ENCODE measurements at regions not wholly inside any gene's neighbourhood (a gene's known extent, or its start where the extent isn't known, plus 50 kb on each side); places are given as distances from the start of the nearest gene placed in this dataset.
"Not testable (repeated sequence)": the region's sequence is repeated elsewhere in the genome, so short reads cannot be mapped to it uniquely, and the experiment has no call there.

DNA sequence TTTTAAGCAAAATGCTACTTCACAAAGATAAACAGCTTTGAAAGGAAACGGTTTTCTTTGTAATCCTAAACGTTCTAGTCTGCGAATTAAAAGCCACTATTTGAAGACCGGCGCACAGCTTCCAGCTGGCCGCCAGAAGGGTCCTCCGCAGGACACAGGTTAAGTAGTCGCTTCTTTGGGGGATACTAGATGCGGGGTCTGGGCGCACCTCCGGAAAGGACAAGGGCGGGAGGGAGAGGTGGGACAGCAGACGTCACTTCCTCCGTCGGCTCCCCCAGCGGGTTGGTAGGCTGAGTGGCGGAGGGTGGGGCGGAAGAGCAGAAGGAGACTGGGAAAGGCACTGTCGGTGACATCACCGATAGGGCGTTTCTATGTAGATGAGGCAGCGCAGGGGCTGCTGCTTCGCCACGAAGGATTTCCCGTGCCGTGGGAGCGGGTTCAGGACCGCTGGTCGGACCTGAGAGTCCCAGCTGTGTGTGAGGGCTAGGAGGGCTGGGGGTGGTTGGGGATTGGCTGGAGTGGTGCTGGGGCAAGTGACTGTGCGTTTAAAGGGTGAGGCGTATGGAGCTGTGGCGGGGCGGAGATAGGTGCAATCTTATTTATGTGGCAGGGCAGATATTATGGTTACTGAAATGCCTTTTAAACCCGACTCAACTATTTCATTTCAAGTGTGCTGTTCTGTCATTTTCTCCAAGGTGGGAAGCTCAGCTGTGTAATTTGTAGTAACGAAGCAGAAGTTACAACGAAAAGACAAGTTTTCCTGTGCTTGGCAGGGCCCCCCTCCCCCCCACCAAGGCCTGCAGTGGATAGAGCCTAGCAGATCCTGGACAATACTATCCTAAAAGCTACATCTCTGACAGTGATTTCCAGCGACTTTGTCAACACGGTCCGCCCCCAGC, 158.3 kb upstream of the NOTCH2NLA start:
- peak overlapping the region; percentile 100 for H3K27ac Mint-ChIP-seq
- H3K27me3 Mint-ChIP-seq (ENCODE audit: low read depth); H3K36me3 Mint-ChIP-seq (ENCODE audit: low read depth): not testable (repeated sequence)

GRCh38 chr1:146381196-146381595, 152.4 kb upstream of the NOTCH2NLA start:
- H3K27me3 Mint-ChIP-seq (ENCODE audit: low read depth); H3K27ac Mint-ChIP-seq; H3K4me3 Mint-ChIP-seq; H3K9me3 Mint-ChIP-seq; H3K36me3 Mint-ChIP-seq (ENCODE audit: low read depth); H3K4me1 Mint-ChIP-seq (ENCODE audit: low read depth); DNase-seq (ENCODE audit: low spot score): not testable (repeated sequence)

More for the DNA sequence above, 158.3 kb upstream of the NOTCH2NLA start:
- H3K4me3 Mint-ChIP-seq = peak overlapping the region; percentile 94
- H3K4me1 Mint-ChIP-seq (ENCODE audit: low read depth); H3K9me3 Mint-ChIP-seq: not testable (repeated sequence)
- DNase-seq (ENCODE audit: low spot score) = peak; percentile 51

DNA sequence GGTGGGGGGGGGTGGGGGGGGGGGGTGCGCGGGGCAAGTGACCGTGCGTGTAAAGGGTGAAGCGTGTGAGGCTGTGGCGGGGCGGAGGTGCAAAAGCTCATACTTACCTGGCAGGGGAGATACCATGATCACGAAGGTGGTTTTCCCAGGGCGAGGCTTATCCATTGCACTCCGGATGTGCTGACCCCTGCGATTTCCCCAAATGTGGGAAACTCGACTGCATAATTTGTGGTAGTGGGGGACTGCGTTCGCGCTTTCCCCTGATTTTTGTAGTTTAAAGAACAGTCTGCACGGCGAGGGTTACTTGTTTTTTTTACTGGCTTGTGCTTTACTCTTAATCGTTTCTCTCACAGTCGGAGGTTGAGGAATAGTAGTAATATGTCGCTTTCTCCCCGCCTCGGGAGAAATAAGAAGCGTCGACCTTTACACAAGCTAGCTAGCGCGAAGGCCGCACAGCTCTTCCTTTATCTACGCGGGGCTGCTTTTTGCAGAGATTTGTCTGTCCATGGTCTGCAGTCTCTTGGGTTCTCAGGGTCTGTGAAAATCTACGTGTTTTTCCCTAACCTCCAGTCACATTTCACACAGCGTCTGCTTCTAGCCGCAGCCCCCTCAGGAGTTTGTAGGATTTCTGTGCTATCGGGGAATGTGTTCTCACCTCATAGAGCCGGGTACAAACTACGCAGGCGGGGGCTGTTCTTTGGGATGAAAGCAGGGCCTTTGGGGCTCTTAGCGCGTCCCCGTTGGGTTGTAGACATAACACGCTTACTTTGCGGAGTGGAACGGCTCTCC, 148.1 kb upstream of the NOTCH2NLA start:
- DNase-seq (ENCODE audit: low spot score) = peak; percentile 80
- Mint-ChIP-seq H3K27ac (peak overlapping the region; percentile 99), H3K4me3 (peak overlapping the region; percentile 86), H3K4me1 (ENCODE audit: low read depth) (peaks cover 12% of the 10 kb centered on the region)
- not testable (repeated sequence) for H3K36me3 Mint-ChIP-seq (ENCODE audit: low read depth); H3K9me3 Mint-ChIP-seq; H3K27me3 Mint-ChIP-seq (ENCODE audit: low read depth)

DNA sequence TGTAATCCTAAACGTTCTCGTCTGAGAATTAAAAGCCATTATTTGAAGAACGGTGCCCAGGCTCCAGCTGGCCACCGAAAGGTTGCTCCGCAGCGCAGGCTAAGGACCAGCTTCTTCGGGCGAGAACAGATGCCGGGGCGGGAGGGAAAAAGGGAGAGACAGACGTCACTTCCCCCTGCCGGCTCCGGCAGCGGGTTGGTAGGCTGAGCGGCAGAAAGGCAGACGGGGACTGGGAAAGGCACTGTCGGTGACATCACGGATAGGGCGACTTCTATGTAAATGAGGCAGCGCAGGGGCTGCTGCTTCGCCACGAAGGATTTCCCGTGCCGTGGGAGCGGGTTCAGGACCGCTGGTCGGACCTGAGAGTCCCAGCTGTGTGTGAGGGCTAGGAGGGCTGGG, 147.5 kb upstream of the NOTCH2NLA start:
- Mint-ChIP-seq H3K4me3 (peak overlapping the region; percentile 86), H3K27ac (peak overlapping the region; percentile 99), H3K4me1 (ENCODE audit: low read depth) (peaks cover 12% of the 10 kb centered on the region)
- H3K9me3 Mint-ChIP-seq; H3K27me3 Mint-ChIP-seq (ENCODE audit: low read depth); H3K36me3 Mint-ChIP-seq (ENCODE audit: low read depth): not testable (repeated sequence)
- peak; percentile 88 for DNase-seq (ENCODE audit: low spot score)

GRCh38 chr1:146375108-146375507, 146.3 kb upstream of the NOTCH2NLA start:
- not testable (repeated sequence) for DNase-seq (ENCODE audit: low spot score); H3K27me3 Mint-ChIP-seq (ENCODE audit: low read depth); H3K36me3 Mint-ChIP-seq (ENCODE audit: low read depth); H3K9me3 Mint-ChIP-seq; H3K27ac Mint-ChIP-seq; H3K4me3 Mint-ChIP-seq
- peaks cover 12% of the 10 kb centered on the region for H3K4me1 Mint-ChIP-seq (ENCODE audit: low read depth)

DNA sequence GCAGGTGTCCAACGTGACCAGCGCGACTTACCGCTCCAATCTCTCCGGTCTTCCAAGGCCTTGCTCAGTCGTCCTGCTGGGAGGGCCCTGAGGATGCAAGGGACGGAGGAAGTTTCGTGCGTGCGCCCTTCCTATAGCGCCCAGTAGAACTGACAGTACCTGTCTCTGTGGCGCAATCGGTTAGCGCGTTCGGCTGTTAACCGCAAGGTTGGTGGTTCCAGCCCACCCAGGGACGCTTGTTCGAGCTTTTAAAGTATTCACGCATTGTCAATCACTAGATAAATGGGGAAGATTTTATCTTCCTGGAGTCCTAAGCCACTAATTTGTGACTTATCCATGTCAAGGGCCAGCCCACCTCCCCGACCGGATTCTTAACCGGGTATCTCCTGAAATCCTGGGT, 141.1 kb upstream of the NOTCH2NLA start:
- not testable (repeated sequence) for H3K4me1 Mint-ChIP-seq (ENCODE audit: low read depth); H3K36me3 Mint-ChIP-seq (ENCODE audit: low read depth); H3K9me3 Mint-ChIP-seq; H3K27me3 Mint-ChIP-seq (ENCODE audit: low read depth)
- Mint-ChIP-seq H3K4me3 (peak overlapping the region; percentile 84), H3K27ac (peak overlapping the region; percentile 85)
- peak; percentile 37 for DNase-seq (ENCODE audit: low spot score)

GRCh38 chr1:146355373-146355772, 126.6 kb upstream of the NOTCH2NLA start:
- H3K4me3 Mint-ChIP-seq; H3K4me1 Mint-ChIP-seq (ENCODE audit: low read depth); DNase-seq (ENCODE audit: low spot score): not testable (repeated sequence)

GRCh38 chr1:146326863-146327262, 98.0 kb upstream of the NOTCH2NLA start:
- not testable (repeated sequence) for H3K27ac Mint-ChIP-seq; DNase-seq (ENCODE audit: low spot score); H3K9me3 Mint-ChIP-seq; H3K36me3 Mint-ChIP-seq (ENCODE audit: low read depth); H3K4me3 Mint-ChIP-seq; H3K27me3 Mint-ChIP-seq (ENCODE audit: low read depth); H3K4me1 Mint-ChIP-seq (ENCODE audit: low read depth)

More at GRCh38 chr1:146355373-146355772, 126.6 kb upstream of the NOTCH2NLA start:
- H3K9me3 Mint-ChIP-seq; H3K27me3 Mint-ChIP-seq (ENCODE audit: low read depth); H3K36me3 Mint-ChIP-seq (ENCODE audit: low read depth); H3K27ac Mint-ChIP-seq: not testable (repeated sequence)

DNA sequence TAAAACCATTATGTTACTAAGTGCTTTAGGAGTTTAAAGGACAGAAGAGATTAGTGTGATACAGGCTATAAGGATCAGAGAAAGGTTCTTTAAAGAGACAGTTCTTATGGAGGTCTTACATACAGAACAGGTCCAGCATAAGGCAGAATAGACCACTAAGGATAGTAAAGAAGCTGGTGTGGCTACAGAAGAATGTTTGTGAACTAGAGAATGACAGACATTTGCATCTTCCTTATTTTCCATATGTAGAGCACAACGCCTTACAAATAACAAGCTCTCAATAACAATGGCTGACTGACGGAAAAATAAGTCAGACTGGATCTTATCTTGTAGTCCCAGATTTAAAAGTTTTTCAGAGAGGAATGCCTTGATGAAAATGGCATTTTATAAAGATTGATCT, 95.6 kb upstream of the NOTCH2NLA start:
- H3K36me3 Mint-ChIP-seq (ENCODE audit: low read depth); H3K27me3 Mint-ChIP-seq (ENCODE audit: low read depth); DNase-seq (ENCODE audit: low spot score); H3K4me1 Mint-ChIP-seq (ENCODE audit: low read depth); H3K4me3 Mint-ChIP-seq; H3K27ac Mint-ChIP-seq; H3K9me3 Mint-ChIP-seq: not testable (repeated sequence)

- H3K9me3 Mint-ChIP-seq; H3K27me3 Mint-ChIP-seq (ENCODE audit: low read depth); H3K27ac Mint-ChIP-seq; H3K4me3 Mint-ChIP-seq; H3K36me3 Mint-ChIP-seq (ENCODE audit: low read depth); H3K4me1 Mint-ChIP-seq (ENCODE audit: low read depth); DNase-seq (ENCODE audit: low spot score): not testable (repeated sequence)
Observed at GRCh38 chr1:146323302-146323701, 94.5 kb upstream of the NOTCH2NLA start.

GRCh38 chr1:146322893-146323292, 94.1 kb upstream of the NOTCH2NLA start:
- not testable (repeated sequence) for H3K9me3 Mint-ChIP-seq; H3K4me3 Mint-ChIP-seq; H3K4me1 Mint-ChIP-seq (ENCODE audit: low read depth); H3K27me3 Mint-ChIP-seq (ENCODE audit: low read depth); DNase-seq (ENCODE audit: low spot score); H3K27ac Mint-ChIP-seq; H3K36me3 Mint-ChIP-seq (ENCODE audit: low read depth)

DNA sequence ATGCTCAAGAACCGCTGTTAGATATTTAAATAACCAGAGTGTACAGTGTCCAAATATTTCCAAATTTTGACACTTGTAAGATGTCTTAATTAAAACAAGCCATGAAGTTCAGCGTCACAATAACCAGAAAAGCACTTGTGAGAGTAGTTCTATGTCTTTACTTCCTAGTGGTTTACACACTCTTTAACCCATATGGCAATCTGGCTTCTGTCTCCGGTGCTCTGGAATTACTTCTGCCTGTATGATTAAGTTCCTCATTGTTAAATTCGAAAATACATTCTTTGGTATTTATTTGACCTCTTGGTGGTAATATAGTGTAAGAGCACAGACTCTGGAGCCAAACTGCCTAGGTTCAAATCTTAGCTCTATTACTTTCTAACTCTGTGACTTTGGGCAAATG, 89.9 kb upstream of the NOTCH2NLA start:
- DNase-seq (ENCODE audit: low spot score); H3K9me3 Mint-ChIP-seq; H3K4me3 Mint-ChIP-seq; H3K27ac Mint-ChIP-seq; H3K36me3 Mint-ChIP-seq (ENCODE audit: low read depth); H3K27me3 Mint-ChIP-seq (ENCODE audit: low read depth); H3K4me1 Mint-ChIP-seq (ENCODE audit: low read depth): not testable (repeated sequence)

DNA sequence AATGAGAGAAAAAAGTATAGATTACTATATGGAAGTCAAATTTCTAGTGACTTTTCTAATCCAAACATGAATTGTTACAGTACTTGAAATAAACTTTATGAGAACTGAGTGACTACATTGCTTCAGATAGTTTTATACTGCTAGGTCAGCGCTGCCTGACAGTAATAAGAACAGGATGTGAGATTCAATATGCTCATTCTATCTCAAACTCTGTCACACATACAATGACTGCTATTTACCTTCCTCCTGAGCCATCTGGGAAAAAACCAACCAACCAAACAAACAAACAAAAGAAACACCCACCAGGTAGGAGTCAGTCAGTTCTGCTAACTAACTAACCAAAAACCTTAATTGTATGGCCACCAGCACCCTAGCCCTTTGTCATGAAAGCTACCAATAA, 89.0 kb upstream of the NOTCH2NLA start:
- H3K27me3 Mint-ChIP-seq (ENCODE audit: low read depth); H3K36me3 Mint-ChIP-seq (ENCODE audit: low read depth); H3K4me3 Mint-ChIP-seq; DNase-seq (ENCODE audit: low spot score); H3K4me1 Mint-ChIP-seq (ENCODE audit: low read depth); H3K27ac Mint-ChIP-seq; H3K9me3 Mint-ChIP-seq: not testable (repeated sequence)

GRCh38 chr1:146314449-146315246, 85.8 kb upstream of the NOTCH2NLA start:
- not testable (repeated sequence) for H3K4me3 Mint-ChIP-seq

More at GRCh38 chr1:146314449-146315246, 85.8 kb upstream of the NOTCH2NLA start:
- not testable (repeated sequence) for H3K4me1 Mint-ChIP-seq (ENCODE audit: low read depth); H3K36me3 Mint-ChIP-seq (ENCODE audit: low read depth); H3K27me3 Mint-ChIP-seq (ENCODE audit: low read depth); H3K9me3 Mint-ChIP-seq; H3K27ac Mint-ChIP-seq; DNase-seq (ENCODE audit: low spot score)
